K562 (cell line): ENCODE measurements at regions not wholly inside any gene's neighbourhood (a gene's known extent, or its start where the extent isn't known, plus 50 kb on each side); places are given as distances from the start of the nearest gene placed in this dataset.

Source experiments
- ATAC-seq: fragments of 200-7000 bp; cut with Tn5 transposase; 3 replicates; pipeline ENCODE4 v1.9.1; 2020; ENCODE audit warnings: moderate library complexity
- BruUV-seq: library from RNA; stranded (reverse); fragments of 400-500 nt; replicated peaks from 2 replicates; lab custom pipeline; 2021; lab: Mats Ljungman, UMichigan
- CTCF ChIA-PET: fragments of 300-600 bp; formaldehyde crosslinking; extraction: SDS; loops from one replicate; lab custom pipeline; 2021; ENCODE audit warnings: low intra/inter-chr PET ratio; lab: Yijun Ruan, JAX
- POLR2A ChIA-PET: fragments of 300-600, 350-650 bp; sonication (Branson Sonifier 250); formaldehyde crosslinking; extraction: SDS; loops from one replicate; lab custom pipeline; 2021; ENCODE audit warnings: antibody characterized with exemption, inconsistent platforms; lab: Yijun Ruan, JAX
- DNase-seq, 4 experiments: peaks; one replicate each; pipeline versions ENCODE4 v3.0.0 to v3.0.0-alpha.2; 2011 to 2018; ENCODE audit warnings: low spot score in 3 of 4, mixed read lengths in 3 of 4; ENCODE audit errors: extremely low read depth in 1 of 4
- FAIRE-seq: peaks from 2 replicates; lab custom pipeline; 2011; peaks lifted over from hg19 to GRCh38; lab: Jason Lieb, UNC
- H2AFZ ChIP-seq: 2 replicates; pipeline ENCODE4 v1.6.0; 2011; ENCODE audit warnings: low read depth, low read length, control low read depth, inconsistent platforms
- H3K27ac ChIP-seq: fragments of 200-600 bp; 3 replicates; pipeline ENCODE4 v1.8.0; 2011; ENCODE audit warnings: low read depth, mild to moderate bottlenecking, control low read depth, inconsistent platforms, low read length, moderate library complexity, mixed read lengths; ENCODE audit errors: extremely low read depth
- H3K27me3 ChIP-seq, 2 experiments: fragments of 300-600 bp in 1 of 2; 2 replicates in 1 of 2; 3 replicates in 1 of 2; pipeline versions ENCODE4 v1.6.0 to v1.8.0; 2011; ENCODE audit warnings: inconsistent platforms in 2 of 2, low read length in 2 of 2, mild to moderate bottlenecking in 1 of 2, mixed read lengths in 1 of 2, moderate library complexity in 1 of 2; ENCODE audit not compliant: control insufficient read depth in 2 of 2, insufficient read depth in 2 of 2
- H3K36me3 ChIP-seq: fragments of 300-600 bp; 3 replicates; pipeline ENCODE4 v1.8.0; 2011; ENCODE audit warnings: mild to moderate bottlenecking, low read length, inconsistent platforms; ENCODE audit not compliant: control insufficient read depth, insufficient read depth
- H3K4me1 ChIP-seq, 2 experiments: fragments of 200-600 bp in 1 of 2; replicated peaks in 1 of 2; 2 replicates in 1 of 2; 3 replicates in 1 of 2; pipeline versions ENCODE4 v1.5.1 to v1.8.0; 2011; ENCODE audit warnings: inconsistent platforms in 2 of 2, low read length in 2 of 2, mild to moderate bottlenecking in 1 of 2, mixed read lengths in 1 of 2, moderate library complexity in 1 of 2; ENCODE audit not compliant: control insufficient read depth in 2 of 2, insufficient read depth in 2 of 2
- H3K4me2 ChIP-seq: 2 replicates; pipeline ENCODE4 v1.6.1; 2011; ENCODE audit warnings: low read length, control low read depth, inconsistent platforms, mixed read lengths; ENCODE audit not compliant: insufficient read depth
- H3K4me3 ChIP-seq: fragments of 200-600 bp; sonication (generic), shearing (Covaris generic); 2 replicates; pipeline ENCODE4 v1.5.1; 2016; ENCODE audit warnings: control low read depth, inconsistent platforms
- H3K79me2 ChIP-seq: fragments of 200-600 bp; 3 replicates; pipeline ENCODE4 v1.8.0; 2011; ENCODE audit warnings: low read length, inconsistent platforms; ENCODE audit not compliant: control insufficient read depth, insufficient read depth
- H3K9ac ChIP-seq, 2 experiments: 2 replicates each; pipeline versions ENCODE4 v1.6.0 to v1.6.1; 2011; ENCODE audit warnings: low read depth in 2 of 2, low read length in 2 of 2, control low read depth in 1 of 2, inconsistent platforms in 1 of 2, mild to moderate bottlenecking in 1 of 2, mixed read lengths in 1 of 2; ENCODE audit not compliant: insufficient read depth in 1 of 2
- H3K9me1 ChIP-seq: one replicate; pipeline ENCODE4 v1.6.0; 2011; ENCODE audit warnings: inconsistent platforms, mild to moderate bottlenecking, low read length, moderate library complexity; ENCODE audit not compliant: control insufficient read depth, insufficient read depth
- H3K9me3 ChIP-seq: replicated peaks from 2 replicates; pipeline ENCODE4 v1.5.1; 2011; ENCODE audit warnings: low read depth, low read length, inconsistent platforms; ENCODE audit not compliant: control insufficient read depth, insufficient read depth
- H4K20me1 ChIP-seq: replicated peaks from 2 replicates; pipeline ENCODE4 v1.6.1; 2011; ENCODE audit warnings: low read length, inconsistent platforms, mixed read lengths; ENCODE audit not compliant: control insufficient read depth, insufficient read depth
- CBX2 ChIP-seq: fragments of 200-600 bp; sonication (generic); IDR thresholded peaks from one replicate; pipeline ENCODE4 v1.6.1; 2012; ENCODE audit warnings: mild to moderate bottlenecking, low read length, inconsistent platforms; ENCODE audit not compliant: insufficient read depth, poor library complexity, severe bottlenecking
- CGGBP1 ChIP-seq: fragments of 250-450 bp; sonication (Bioruptor Pico); IDR thresholded peaks from 2 replicates; pipeline ENCODE4 v1.9.0; 2021; ENCODE audit warnings: mild to moderate bottlenecking
- CSDE1 ChIP-seq, 2 experiments: fragments of 450-650 bp; IDR thresholded peaks; 2 replicates each; pipeline ENCODE4 v1.6.1; 2016; ENCODE audit warnings: mild to moderate bottlenecking in 1 of 2
- EWSR1 ChIP-seq: fragments of 450-650 bp; IDR thresholded peaks from 2 replicates; pipeline ENCODE4 v1.6.1; 2018; ENCODE audit warnings: borderline replicate concordance, mild to moderate bottlenecking, low read depth, moderate library complexity; ENCODE audit not compliant: partially characterized antibody
- KLF6 ChIP-seq: fragments of 250-450 bp; sonication (Bioruptor Pico); IDR thresholded peaks from 2 replicates; pipeline ENCODE4 v1.4.0; 2020; ENCODE audit warnings: mild to moderate bottlenecking, moderate library complexity, borderline replicate concordance
- NFE2L1 ChIP-seq: fragments of 450-650 bp; IDR thresholded peaks from 2 replicates; pipeline ENCODE4 v1.6.1; 2016; ENCODE audit warnings: missing genetic modification characterization, low read depth, mild to moderate bottlenecking, missing compliant biosample characterization, moderate library complexity, borderline replicate concordance
- ZNF184 ChIP-seq: sonication (generic); formaldehyde crosslinking; IDR thresholded peaks from 2 replicates; pipeline ENCODE4 v1.5.0; 2020; ENCODE audit warnings: missing genetic modification reagents
- ZNF384 ChIP-seq: IDR thresholded peaks from 2 replicates; pipeline ENCODE4 v1.6.1; 2012; ENCODE audit warnings: low read depth, low read length, improper control_type of control experiment
- WGBS: fragments of 100-300 bp; shearing (Covaris generic); methylation state at CpG from one replicate; pipeline ENCODE4 v1.1.6; 2016; ENCODE audit warnings: low coverage, mixed read lengths; ENCODE audit not compliant: insufficient coverage; ENCODE audit errors: missing lambda C conversion rate; 5-methylcytosine and 5-hydroxymethylcytosine counted together
- in situ Hi-C: fragments of 300-500 bp; cut with MboI; formaldehyde crosslinking; loops from 4 replicates; pipeline ENCODE4 v1.15.0; 2018; ENCODE audit warnings: inconsistent platforms, mixed read lengths
- intact Hi-C: fragments of 100-400 bp; cut with micrococcal nuclease; formaldehyde crosslinking; loops from 2 replicates; pipeline ENCODE4 v1.14.2; 2022
- TF ChIP-seq, protein P1 (sequence below): fragments of 250-450 bp; sonication (Bioruptor Pico); IDR thresholded peaks from 2 replicates; pipeline ENCODE4 v1.5.0; 2020; ENCODE audit warnings: mild to moderate bottlenecking, borderline replicate concordance

DNA sequence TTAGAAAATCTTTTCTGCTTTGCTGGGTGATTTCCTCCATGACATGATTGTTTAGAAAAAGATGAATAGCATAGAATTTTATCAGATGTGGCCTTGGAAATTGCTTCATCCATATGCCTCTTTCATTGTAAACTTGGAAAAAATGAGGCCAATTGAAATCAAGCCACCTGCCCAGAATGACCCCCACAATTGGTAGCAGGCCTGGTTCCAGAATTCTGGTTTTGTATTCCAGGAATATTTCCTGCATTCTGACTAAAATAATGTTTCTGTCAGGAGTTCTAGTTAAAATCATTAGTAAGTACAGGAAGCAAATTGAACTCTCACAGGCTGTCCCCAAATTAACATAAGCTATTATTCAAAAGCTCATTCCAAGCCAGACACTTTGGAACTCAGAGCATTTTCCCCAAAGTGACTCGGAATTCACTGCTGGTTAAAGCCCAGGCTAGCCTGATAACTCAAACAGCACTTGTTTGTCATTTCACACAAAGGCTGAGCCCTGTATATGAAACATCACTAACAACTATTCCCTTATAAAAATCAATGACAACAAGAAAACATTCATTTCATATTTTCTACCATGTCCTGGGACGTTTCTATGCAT is 75.1 kb upstream of the ADCY2 start:
- CTCF ChIA-PET: no interaction called here
- no peak for DNase-seq
- H3K9me1 ChIP-seq: no peaks in the 10 kb centered on the region
- no peak overlapping the region for H3K4me2 ChIP-seq
- intact Hi-C loops (no loop called here), in situ Hi-C loops (no loop called here)
- ATAC-seq: no peak
- no peaks in the 10 kb centered on the region for H4K20me1 ChIP-seq
- WGBS: 0% methylated on average over 2 of the region's 2 CpGs
- no peak overlapping the region for H2AFZ ChIP-seq
- POLR2A ChIA-PET: no interaction called here
- no peak overlapping the region for H3K9ac ChIP-seq
- H3K9me3 ChIP-seq: no peaks in the 10 kb centered on the region
- BruUV-seq: no TSS peak
- H3K27me3 ChIP-seq: no peaks in the 10 kb centered on the region
- H3K36me3 ChIP-seq: no peaks in the 10 kb centered on the region
- no peaks in the 10 kb centered on the region; a peak in 1 of 5 replicates for H3K4me1 ChIP-seq
- no peaks in the 10 kb centered on the region for H3K79me2 ChIP-seq
- no peak for FAIRE-seq
- TF ChIP-seq KLF6 (no peak), CBX2 (no peak), CGGBP1 (CRISPR knock-in tag) (no peak), NFE2L1 (tag) (no peak), EWSR1 (no peak), CSDE1 (IDR thresholded peaks at IDR 0.05) (no peak), ZNF184 (no peak), ZNF384 (no peak)
- TF ChIP-seq, protein P1, sequence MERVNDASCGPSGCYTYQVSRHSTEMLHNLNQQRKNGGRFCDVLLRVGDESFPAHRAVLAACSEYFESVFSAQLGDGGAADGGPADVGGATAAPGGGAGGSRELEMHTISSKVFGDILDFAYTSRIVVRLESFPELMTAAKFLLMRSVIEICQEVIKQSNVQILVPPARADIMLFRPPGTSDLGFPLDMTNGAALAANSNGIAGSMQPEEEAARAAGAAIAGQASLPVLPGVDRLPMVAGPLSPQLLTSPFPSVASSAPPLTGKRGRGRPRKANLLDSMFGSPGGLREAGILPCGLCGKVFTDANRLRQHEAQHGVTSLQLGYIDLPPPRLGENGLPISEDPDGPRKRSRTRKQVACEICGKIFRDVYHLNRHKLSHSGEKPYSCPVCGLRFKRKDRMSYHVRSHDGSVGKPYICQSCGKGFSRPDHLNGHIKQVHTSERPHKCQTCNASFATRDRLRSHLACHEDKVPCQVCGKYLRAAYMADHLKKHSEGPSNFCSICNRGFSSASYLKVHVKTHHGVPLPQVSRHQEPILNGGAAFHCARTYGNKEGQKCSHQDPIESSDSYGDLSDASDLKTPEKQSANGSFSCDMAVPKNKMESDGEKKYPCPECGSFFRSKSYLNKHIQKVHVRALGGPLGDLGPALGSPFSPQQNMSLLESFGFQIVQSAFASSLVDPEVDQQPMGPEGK (CRISPR knock-in tag): no peak
- no peak overlapping the region for H3K27ac ChIP-seq
- no peak overlapping the region for H3K4me3 ChIP-seq
